GM19455 (cell line): ENCODE measurements at regions not wholly inside any gene's neighbourhood (a gene's known extent, or its start where the extent isn't known, plus 50 kb on each side); places are given as distances from the start of the nearest gene placed in this dataset.

Source experiments
- ATAC-seq: cut with Tn5 transposase; IDR thresholded peaks from one replicate; pipeline ENCODE4 v1.9.1; 2021; ENCODE audit not compliant: unreplicated experiment

DNA sequence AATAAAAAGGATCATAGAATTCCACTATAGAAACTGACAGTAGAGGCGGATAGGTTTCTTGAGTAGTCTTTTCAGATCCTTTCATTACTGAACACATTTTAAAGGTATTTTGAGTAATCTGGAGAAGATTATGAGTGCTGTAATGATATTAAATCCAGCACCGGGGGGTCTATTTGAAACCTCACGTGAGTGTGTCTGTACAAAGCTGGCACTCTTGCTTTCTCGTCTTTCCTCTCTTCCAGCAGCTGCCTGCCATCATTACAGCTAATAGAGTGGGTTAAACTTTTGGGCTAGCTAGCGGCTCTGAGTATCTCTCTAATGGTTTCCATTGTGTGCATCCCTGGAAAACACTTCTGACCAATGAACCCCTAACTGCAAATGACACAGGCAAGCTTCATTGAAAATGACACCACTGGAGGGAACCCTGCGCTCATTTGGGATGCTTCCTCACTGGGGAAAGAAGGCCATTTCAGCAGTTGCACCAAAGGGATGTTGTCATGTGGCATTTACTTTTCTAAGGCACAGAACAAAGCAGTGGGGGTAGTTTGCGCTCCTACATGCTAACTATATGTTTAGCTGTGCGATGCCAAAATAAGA lies 101.0 kb downstream of the HRH4 start:
- ATAC-seq, result no peak

DNA sequence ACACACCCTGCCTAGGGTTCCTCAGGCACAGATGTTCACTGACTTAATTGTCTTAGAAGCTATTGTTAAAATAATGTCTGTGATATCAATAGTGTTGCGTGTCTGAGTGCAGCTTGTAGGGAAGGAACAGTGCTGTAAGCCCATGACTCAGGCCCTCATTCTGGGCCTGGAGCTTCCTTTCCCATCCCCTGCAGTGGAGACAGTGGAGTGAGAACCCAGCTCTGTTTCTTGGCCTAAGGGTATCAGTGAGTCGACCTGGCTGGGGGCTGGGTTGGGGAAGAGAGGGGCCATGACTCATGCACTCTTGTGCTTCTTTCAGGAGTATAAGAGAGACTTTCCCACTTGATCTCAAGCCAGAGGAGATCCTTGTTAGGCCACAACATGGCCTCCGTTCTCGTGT lies 106.8 kb downstream of the HRH4 start:
- ATAC-seq, result no peak

DNA sequence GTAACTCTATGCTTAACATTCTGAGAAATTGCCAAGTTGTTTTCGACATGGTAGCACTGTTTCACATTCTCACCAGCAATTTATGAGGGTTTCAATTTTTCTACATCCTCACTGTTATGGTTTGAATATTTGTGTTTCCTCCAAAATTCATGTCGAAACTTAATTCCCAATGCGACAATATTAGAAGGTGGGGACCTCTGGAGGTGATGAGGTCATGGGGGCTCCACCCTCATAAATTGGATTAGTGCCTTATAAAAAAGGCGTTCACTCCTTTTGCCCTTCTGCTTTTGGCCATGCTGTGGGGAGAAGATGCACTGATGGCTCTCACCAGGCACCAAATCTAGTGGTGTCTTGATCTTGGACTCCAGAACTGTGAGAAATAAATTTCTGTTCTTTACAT lies 110.3 kb downstream of the HRH4 start:
- ATAC-seq, result no peak

DNA sequence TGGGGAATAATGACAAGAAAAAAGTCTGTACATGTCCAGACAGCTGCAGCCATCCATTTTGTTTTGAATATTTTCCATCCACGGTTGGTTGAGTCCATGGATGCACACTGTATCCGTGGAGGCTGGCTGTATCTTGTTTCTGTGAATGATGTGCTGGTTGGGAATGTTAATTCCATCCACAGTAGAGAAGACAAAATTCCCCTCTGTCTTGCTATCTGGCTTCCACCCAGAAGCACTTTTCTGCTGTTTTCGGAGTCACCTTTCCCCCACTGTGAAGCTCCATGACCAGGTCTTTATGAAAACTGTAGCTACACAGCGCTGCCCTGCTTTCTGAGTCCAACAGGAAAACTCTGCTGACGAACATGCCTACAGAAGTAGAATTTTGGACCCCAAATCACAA lies 122.3 kb downstream of the HRH4 start:
- ATAC-seq, result no peak

DNA sequence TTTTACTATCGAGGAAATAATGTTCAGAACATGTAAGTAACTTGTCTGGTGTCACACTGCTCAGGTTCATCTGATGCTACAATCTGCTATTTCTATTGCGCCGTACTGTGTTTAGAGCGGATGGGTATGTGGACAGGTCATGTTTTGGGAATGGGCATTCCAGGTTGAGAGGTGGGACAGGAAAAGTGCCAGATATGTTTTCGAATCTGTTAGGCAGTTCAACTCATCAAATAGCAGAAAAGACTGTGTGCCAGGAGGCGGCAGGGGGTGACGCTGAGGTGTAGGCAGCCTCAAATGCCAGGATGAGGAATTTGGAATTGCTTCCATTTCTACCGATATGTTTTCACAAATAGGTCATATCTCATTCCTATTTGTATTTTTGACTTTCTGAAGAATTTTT lies 123.8 kb downstream of the HRH4 start:
- no peak for ATAC-seq

DNA sequence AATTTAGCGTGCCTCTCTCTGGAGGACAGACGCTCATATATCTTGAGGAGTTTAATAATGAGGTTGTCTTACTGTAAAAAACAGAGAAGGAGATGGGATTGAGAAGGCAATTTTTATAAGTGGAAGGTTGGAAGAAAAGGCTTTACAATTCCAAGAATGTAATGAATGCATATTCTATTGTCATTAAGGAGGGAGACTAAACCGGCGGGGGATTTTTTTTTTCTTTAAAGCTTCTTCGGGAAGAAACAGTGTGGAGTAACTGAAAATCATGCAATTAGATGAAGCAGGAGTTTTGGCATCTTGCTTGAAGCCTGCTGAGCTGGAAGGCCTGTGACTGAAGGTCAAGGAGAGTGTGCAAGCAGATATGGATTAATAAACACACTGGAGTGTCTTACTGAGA lies 124.4 kb downstream of the HRH4 start:
- ATAC-seq, result no peak

DNA sequence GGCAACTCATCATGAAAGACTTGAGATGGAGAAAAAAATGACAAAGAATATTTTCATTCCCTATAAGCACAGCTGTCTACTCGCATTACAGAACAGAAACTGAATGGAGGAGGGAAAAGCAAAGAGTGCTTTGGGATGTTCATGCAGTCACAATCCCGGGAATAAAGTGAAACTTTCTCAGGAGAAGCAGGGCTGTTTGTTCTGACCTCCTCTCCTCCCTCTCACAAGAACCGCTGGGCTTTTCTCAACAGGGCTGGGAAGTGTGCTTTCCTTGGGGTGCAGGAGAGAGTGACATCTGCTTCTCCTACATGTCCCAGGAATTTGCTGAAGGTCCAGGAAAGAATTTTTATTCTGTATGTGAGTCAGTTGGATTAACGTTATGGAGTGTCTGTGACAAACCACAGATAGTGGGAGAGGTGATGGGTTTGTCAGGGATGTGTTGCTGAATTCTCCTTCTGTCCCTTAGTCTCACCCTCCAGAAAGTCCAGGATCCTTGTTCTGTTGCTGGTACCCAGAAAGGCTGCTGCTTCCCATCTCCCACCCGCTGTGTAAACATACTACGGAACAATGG lies 125.6 kb downstream of the HRH4 start:
- no peak for ATAC-seq

DNA sequence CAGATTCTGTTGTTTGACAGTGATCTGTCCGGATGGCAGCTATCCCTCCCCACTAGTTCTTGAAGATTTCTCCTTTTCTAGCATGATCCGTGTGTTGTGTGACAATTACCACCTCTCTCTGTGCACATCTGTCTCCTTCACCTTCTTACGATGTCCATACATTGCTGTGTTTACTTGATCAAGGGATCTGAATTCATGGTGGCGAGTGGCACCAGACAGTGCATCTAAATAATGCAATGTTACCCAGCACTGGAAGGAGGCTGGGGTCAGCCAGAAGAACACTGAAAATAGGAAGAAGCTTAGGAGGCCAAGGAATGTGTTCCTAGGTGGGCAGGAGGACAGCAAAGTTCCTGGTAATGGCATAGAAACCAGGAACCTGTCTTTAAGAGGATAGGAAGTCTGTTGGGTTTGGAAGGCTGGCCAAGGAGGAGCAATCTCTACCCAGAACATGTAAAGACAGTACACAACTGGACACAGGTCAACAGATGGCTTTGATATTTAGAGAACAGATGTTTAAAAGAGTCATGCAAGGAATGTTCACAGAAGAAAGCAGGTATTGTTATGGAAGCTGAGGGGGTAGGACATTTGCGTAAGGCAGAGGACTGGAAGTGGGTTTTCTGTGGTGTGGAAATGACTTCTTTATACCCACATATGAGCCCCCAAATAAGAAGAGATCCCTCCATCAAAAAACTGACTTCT lies 126.4 kb downstream of the HRH4 start:
- no peak for ATAC-seq

DNA sequence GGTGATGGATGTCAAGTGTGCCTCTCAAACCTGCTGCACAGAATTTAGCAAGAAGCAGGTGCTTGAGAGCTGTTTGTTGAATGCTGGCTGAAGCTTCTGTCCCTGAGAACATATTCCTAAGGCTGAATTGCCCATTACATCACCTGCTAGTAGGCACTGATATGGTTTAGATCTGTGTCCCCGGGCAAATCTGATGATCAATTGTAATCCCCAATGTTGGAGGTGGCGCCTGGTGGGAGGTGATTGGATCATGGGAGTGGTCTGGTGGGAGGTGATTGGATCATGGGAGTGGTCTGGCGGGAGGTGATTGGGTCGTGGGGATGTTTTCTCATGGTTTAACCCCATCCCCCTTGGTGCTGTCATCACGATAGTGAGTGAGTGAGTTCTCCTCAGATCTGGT lies 128.0 kb downstream of the HRH4 start:
- no peak for ATAC-seq

DNA sequence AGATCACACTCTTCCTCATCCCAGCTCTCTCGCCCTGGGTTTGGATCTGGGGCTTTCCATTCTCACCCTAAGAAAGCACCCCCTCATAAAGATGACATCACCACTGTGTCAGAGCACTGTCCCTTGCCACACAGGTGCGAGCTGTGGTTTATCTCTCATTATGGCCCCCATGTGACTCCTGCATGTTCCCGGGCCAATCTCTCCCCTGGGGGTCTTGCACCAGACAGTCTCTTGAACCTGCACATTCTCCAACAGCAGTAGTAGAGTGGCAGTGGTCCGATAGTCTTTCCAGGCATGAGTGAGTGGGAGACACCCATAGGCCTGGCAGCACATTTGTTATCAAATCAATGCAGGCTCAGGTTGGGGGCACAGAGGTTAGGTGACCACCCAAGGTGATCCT lies 130.5 kb downstream of the HRH4 start:
- ATAC-seq, result no peak

DNA sequence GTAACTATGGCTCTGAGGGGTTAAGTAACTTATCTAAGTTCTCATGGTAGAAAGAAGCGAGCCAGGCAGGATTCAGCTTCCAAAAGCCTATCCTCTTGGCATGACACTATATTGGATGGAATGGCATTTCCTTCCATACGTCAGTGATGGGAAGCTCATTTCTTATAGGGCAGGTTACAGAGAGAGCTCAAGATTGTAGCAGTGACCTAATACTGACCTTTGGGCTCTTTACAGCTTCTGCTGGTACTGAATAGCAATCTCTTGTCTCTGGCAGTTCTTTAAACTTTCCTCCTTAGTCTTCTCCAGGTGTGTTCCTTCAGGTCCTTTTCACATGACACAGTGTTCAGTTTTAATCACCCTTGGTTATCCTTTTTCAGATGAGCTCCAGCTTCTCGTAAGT lies 133.0 kb downstream of the HRH4 start:
- no peak for ATAC-seq

DNA sequence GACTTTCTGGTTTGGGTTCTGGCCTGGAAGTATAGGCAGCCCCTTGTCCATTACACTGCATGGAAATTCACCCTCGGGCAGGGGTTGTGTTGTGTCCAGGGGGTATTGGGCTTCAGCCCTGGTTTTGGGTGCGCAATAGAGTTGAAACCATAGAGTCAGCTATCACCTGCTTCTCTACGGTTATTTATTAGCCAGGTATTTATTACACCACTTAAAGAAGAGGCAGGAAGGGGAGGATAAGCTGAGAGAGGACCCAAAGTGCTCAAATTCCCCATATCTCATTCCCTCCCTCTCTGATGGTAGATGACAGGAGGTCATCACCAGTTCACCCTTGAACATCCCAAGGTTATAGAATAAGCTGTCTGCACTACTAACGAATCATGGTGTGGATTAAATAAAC lies 133.4 kb downstream of the HRH4 start:
- no peak for ATAC-seq

DNA sequence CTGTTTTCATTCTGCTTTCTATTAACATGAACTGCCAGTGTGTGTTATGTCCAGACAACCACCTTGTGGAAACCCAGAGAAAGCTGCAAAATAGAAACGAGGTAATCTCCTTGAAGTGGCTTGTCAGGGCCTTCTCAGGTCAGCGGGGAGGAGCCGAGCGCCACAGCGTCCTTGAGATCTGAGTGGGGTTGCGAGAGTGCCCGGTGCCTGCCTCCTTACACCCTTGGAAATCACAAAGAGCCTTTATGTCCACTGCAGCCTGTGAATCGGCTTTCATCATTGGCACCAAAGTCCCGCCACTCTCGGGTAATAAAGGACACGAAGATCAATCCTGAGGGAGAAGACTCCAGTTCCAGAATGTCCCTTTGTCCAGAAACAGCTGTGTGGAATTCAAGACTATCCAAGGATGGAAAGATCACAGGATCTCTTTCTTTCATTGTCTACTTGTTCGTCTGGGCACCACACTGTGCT lies 135.2 kb downstream of the HRH4 start:
- no peak for ATAC-seq

DNA sequence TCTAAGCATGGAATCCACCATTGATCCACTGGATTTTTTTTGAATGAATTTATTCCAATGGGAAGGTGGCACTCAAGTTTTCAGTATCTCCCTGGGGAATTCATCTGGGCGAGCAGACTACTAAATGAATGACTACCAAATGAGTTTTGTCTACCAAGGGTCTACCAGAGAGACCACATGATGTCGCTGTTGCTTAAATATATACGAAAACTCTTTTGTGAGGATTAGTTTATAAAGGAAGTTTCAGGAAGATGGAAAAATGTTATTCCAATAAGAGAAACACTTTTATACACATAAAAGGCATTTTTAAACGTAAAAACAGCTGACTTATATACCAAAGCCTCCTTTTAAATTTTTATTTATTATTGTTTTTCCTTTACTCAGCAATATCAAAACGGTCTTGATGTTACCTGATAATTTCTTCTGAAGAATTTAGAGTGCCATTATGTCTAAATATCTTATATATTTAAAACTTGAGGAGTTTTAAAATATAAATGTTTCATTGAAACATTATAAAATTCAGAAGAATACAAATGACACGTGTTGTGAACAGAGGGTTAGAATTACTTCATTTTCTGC lies 139.7 kb downstream of the HRH4 start:
- ATAC-seq, result no peak

DNA sequence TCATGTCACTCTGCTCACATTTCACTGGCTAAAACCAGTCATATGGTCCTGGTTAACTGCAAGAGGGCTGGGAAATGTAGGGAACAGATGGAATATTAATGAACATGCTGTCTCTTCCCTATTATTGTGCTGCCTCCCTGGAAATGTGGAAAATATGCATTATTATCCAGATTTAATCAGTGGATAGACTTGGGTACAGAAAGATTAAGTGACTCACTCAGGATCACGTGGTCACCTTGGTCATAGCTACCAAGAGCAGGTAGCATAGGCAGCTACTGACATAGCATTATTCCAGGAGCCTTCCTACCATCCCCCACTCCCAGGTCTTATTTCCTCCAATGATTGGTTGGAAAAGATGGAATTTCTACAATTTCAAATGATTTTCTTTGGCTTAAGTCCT lies 141.1 kb downstream of the HRH4 start:
- no peak for ATAC-seq

DNA sequence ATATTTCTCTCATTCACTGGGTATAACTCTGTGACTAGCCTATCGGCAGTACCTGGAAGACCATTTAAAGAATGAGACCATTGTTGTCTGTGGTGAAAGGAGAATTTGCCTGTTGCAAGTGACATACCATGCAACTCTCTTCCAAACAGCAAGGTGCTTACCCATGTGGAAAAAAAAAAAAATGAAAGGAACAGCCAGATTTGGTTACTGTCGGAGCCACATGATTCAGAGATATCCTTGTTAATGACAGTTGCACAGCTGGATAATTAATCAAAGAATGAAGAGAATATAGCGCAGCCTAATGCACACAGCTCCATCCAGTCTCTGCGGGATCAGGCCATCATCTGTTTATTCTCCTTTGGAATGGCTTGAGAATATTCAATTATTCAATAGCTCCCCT lies 141.8 kb downstream of the HRH4 start:
- no peak for ATAC-seq

DNA sequence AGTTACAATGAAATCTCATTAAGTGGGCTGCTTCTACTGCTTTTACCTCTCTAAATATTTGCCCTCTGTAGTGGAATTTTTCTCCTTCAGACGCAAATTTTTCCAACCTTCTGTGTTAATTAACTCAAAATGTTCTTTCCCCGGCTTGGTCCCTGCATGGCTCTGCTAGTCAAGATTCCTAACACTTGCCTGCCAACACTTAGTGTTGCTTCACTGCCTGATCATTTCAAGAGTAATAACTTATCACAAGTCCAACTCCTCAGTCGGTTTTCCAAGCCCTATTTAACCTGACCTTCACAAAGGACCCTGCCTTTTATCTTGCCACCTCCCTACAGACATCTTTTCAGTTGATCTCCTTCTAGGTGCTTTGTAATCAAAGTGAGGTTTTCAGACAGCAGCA lies 142.7 kb downstream of the HRH4 start:
- ATAC-seq, result no peak

DNA sequence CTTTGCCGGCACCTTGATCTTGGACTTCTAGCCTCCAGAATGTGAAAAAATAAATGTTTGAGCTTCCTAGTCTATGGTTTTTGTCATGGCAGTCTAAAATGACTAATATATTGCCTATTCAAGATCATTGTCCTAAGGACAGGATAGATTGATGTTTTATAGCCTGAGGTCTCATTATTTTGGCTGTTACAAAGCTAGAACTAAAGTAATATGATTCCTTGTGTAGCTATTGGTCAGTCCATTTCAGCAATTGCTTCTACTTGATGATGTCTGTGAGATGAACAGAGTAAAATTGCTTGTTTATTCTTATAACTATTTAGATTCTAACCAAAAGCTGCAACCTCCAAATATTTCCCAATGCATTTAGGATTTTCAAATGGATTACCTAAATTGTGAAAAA lies 145.0 kb downstream of the HRH4 start:
- ATAC-seq, result no peak

DNA sequence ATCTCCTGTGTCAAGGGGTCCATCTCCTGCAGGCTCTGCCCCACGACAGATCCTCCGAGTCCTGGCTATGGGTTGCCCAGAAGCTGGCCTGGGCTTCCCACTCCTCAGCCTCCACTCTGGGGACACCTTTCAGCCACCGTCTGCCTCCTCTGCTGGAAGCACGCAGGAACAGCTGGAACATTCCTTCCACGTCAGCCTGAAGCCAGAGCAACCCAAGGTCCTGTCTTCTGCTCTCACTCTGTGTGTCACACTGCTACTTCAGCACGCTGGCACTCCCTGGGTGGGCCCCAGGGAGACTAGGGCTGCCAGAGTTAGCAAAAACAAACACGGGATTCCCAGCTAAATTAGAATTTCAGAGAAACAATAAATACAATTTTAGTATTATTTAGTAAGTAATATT lies 148.8 kb downstream of the HRH4 start:
- no peak for ATAC-seq

DNA sequence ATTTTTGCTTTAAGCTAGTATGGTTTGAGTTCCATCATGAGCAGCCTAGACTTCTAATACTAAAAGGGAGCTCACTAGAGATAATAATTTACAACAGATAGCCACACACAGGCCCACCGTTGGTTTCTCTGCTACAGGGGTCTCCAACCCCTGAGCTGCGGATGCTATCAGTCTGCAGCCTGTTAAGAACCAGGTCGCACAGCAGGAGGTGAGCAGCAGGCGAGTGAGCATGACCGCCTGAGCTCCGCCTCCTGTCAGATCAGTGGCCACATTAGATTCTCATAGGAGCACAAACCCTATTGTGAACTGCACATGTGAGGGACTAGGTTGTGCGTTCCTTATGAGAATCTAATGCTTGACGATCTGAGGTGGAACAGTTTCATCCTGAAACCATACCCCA lies 150.6 kb downstream of the HRH4 start:
- ATAC-seq, result no peak

DNA sequence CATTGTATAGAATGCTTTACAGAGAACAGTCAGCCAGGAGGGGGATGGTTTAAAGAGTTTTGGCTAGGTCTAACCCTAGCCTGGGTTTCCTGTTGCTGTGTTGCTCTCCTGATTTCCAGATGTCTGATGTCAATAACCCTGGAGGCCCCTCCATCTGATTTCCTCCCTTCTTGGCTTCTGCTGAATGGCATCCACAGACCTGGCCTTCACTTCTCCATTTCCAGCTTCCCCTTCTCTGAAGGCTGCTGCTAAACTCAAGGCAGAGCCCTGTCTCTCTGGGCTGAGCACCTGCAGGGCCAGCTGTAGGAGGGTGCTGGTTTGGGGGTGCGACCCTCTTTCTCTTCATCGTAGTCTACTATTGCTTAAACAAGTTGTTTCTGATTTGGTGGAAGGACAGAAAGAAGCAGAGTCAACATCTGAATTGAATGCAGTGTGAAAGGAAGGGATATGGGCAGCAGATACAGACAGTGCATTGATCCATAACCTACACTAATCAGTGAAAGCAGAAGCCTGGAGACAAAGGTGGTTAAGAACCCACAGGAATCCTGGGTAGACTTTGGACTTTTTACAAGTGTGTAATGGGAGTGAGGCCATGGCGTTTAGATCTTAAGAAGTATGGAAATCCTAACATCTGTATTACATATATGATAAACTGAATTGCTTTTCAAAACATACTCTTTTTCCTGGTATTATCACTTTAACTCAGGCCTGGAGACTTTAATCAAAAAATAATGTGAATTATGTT lies 153.6 kb downstream of the HRH4 start:
- no peak for ATAC-seq

DNA sequence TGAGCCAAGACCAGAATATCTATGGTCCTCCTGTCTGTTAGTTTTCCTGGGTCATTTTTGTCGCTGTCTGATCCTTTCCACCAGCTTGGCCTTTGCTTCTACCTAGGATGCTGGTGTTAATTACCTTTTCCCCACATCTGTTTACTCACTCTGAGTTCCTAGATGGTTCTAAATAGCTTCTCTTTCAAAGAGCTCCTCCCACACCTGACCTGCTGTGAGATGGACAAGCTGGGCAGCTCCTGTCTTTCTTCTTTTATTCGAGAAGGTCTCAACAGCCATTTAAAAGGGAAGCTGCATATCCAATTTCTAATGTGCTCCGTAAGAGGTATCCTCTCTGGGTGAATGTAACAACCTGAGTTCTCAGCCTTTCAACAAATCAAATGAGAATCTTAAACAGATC lies 156.2 kb downstream of the HRH4 start:
- ATAC-seq, result no peak
